ENCODE measurements at regions not wholly inside any gene's neighbourhood (a gene's known extent, or its start where the extent isn't known, plus 50 kb on each side); places are given as distances from the start of the nearest gene placed in this dataset.

- no peak for DNase-seq
Measured at GRCh38 chr20:48324744-48325143, 503.1 kb downstream of the PREX1 start.

- DNase-seq = no peak
Measured at GRCh38 chr20:48321271-48321670, 506.5 kb downstream of the PREX1 start.

- DNase-seq = no peak
Measured at GRCh38 chr20:48319943-48320584, 507.7 kb downstream of the PREX1 start.

GRCh38 chr20:48317578-48317977 lies 510.2 kb downstream of the PREX1 start:
- DNase-seq = no peak

- peak; percentile 15 for DNase-seq
Measured at GRCh38 chr20:48314925-48315592, 512.7 kb downstream of the PREX1 start.

- DNase-seq = no peak
Measured at GRCh38 chr20:48313324-48313723, 514.5 kb downstream of the PREX1 start.

GRCh38 chr20:48311956-48312355 lies 515.8 kb downstream of the PREX1 start:
- DNase-seq = no peak

- DNase-seq = no peak
Measured at GRCh38 chr20:48310305-48310704, 517.5 kb downstream of the PREX1 start.

- no peak for DNase-seq
Measured at GRCh38 chr20:48309293-48309692, 518.5 kb downstream of the PREX1 start.

- DNase-seq = peak; percentile 52
Measured at GRCh38 chr20:48308882-48309281, 518.9 kb downstream of the PREX1 start.

- DNase-seq = peak; percentile 94
Measured at GRCh38 chr20:48308232-48308781, 519.5 kb downstream of the PREX1 start.

GRCh38 chr20:48307277-48307676 lies 520.5 kb downstream of the PREX1 start:
- no peak for DNase-seq

GRCh38 chr20:48302844-48303542 lies 517.7 kb upstream of the SULF2 start:
- peak; percentile 42 for DNase-seq

GRCh38 chr20:48302149-48302548 lies 516.9 kb upstream of the SULF2 start:
- DNase-seq = no peak

- no peak for DNase-seq
Measured at GRCh38 chr20:48301189-48301588, 515.9 kb upstream of the SULF2 start.

- DNase-seq = no peak
Measured at GRCh38 chr20:48300529-48300928, 515.2 kb upstream of the SULF2 start.

- DNase-seq = peak; percentile 96
Measured at GRCh38 chr20:48298851-48299484, 513.7 kb upstream of the SULF2 start.

GRCh38 chr20:48298433-48298832 lies 513.2 kb upstream of the SULF2 start:
- DNase-seq = no peak

GRCh38 chr20:48295966-48296421 lies 510.7 kb upstream of the SULF2 start:
- no peak for DNase-seq

- peak; percentile 31 for DNase-seq
Measured at GRCh38 chr20:48295445-48295903, 510.2 kb upstream of the SULF2 start.

- no peak for DNase-seq
Measured at GRCh38 chr20:48294942-48295341, 509.7 kb upstream of the SULF2 start.

- no peak for DNase-seq
Measured at GRCh38 chr20:48294196-48294595, 508.9 kb upstream of the SULF2 start.

- no peak for DNase-seq
Measured at GRCh38 chr20:48293671-48294070, 508.4 kb upstream of the SULF2 start.
